ENCODE measurements at regions not wholly inside any gene's neighbourhood (a gene's known extent, or its start where the extent isn't known, plus 50 kb on each side); places are given as distances from the start of the nearest gene placed in this dataset.
"Not testable (repeated sequence)": the region's sequence is repeated elsewhere in the genome, so short reads cannot be mapped to it uniquely, and the experiment has no call there.

- no peaks in the 10 kb centered on the region for H3K9me3 Mint-ChIP-seq
- H3K27ac Mint-ChIP-seq: no peak overlapping the region
- H3K36me3 Mint-ChIP-seq: no peaks in the 10 kb centered on the region
- DNase-seq (ENCODE audit: low spot score) (no peak), ATAC-seq (no peak)
- H3K4me3 Mint-ChIP-seq: no peak overlapping the region
- H3K4me1 Mint-ChIP-seq (ENCODE audit: low read depth in 2 of 2): no peaks in the 10 kb centered on the region
- H3K27me3 Mint-ChIP-seq: peaks cover 15 to 16% of the 10 kb centered on the region in 2 donors
These were observed 70.4 kb upstream of the GPR158 start for GRCh38 chr10:25104441-25104840.

- ATAC-seq: no peak
- H3K27ac Mint-ChIP-seq: no peak overlapping the region
- H3K9me3 Mint-ChIP-seq: no peaks in the 10 kb centered on the region
- H3K4me3 Mint-ChIP-seq: no peak overlapping the region
- peaks cover 14 to 15% of the 10 kb centered on the region in 2 donors for H3K27me3 Mint-ChIP-seq
- no peak for DNase-seq (ENCODE audit: low spot score)
- H3K4me1 Mint-ChIP-seq (ENCODE audit: low read depth in 2 of 2): no peaks in the 10 kb centered on the region
- no peaks in the 10 kb centered on the region for H3K36me3 Mint-ChIP-seq
These were observed 69.5 kb upstream of the GPR158 start for GRCh38 chr10:25105262-25105661.

GRCh38 chr10:25105743-25106260 lies 69.0 kb upstream of the GPR158 start:
- DNase-seq (ENCODE audit: low spot score) (no peak), ATAC-seq (no peak)
- H3K27me3 Mint-ChIP-seq: peaks cover 14 to 15% of the 10 kb centered on the region in 2 donors
- no peaks in the 10 kb centered on the region for H3K4me1 Mint-ChIP-seq (ENCODE audit: low read depth in 2 of 2)
- no peak overlapping the region for H3K4me3 Mint-ChIP-seq
- no peaks in the 10 kb centered on the region for H3K9me3 Mint-ChIP-seq
- no peaks in the 10 kb centered on the region for H3K36me3 Mint-ChIP-seq
- no peak overlapping the region for H3K27ac Mint-ChIP-seq

- DNase-seq (ENCODE audit: low spot score) (no peak), ATAC-seq (no peak)
- peaks cover 16 to 23% of the 10 kb centered on the region in 2 donors for H3K27me3 Mint-ChIP-seq
- no peaks in the 10 kb centered on the region for H3K4me1 Mint-ChIP-seq (ENCODE audit: low read depth in 2 of 2)
- no peak overlapping the region for H3K27ac Mint-ChIP-seq
- no peaks in the 10 kb centered on the region for H3K9me3 Mint-ChIP-seq
- no peak overlapping the region for H3K4me3 Mint-ChIP-seq
- no peaks in the 10 kb centered on the region for H3K36me3 Mint-ChIP-seq
These were observed 67.0 kb upstream of the GPR158 start for GRCh38 chr10:25107756-25108155.

GRCh38 chr10:25109896-25110295 lies 64.9 kb upstream of the GPR158 start:
- H3K36me3 Mint-ChIP-seq, ATAC-seq, H3K9me3 Mint-ChIP-seq: not testable (repeated sequence)

GRCh38 chr10:25112016-25112415 lies 62.8 kb upstream of the GPR158 start:
- H3K9me3 Mint-ChIP-seq: no peaks in the 10 kb centered on the region
- H3K4me1 Mint-ChIP-seq (ENCODE audit: low read depth in 2 of 2): no peaks in the 10 kb centered on the region
- no peak for ATAC-seq

More at GRCh38 chr10:25109896-25110295, 64.9 kb upstream of the GPR158 start:
- H3K27me3 Mint-ChIP-seq: peaks cover 17% of the 10 kb centered on the region in 2 donors
- not testable (repeated sequence) for H3K4me3 Mint-ChIP-seq; DNase-seq (ENCODE audit: low spot score); H3K27ac Mint-ChIP-seq; H3K4me1 Mint-ChIP-seq (ENCODE audit: low read depth in 2 of 2)

GRCh38 chr10:25113191-25114035 lies 61.4 kb upstream of the GPR158 start:
- H3K27me3 Mint-ChIP-seq: peaks cover 18 to 25% of the 10 kb centered on the region in 2 donors
- H3K4me1 Mint-ChIP-seq (ENCODE audit: low read depth in 2 of 2): no peaks in the 10 kb centered on the region
- H3K27ac Mint-ChIP-seq: no peak overlapping the region
- peak; percentile 51 to 67 for ATAC-seq
- no peaks in the 10 kb centered on the region for H3K36me3 Mint-ChIP-seq
- H3K9me3 Mint-ChIP-seq: no peaks in the 10 kb centered on the region
- DNase-seq (ENCODE audit: low spot score): peak; percentile 64
- no peak overlapping the region for H3K4me3 Mint-ChIP-seq

More at GRCh38 chr10:25112016-25112415, 62.8 kb upstream of the GPR158 start:
- H3K4me3 Mint-ChIP-seq: no peak overlapping the region
- DNase-seq (ENCODE audit: low spot score): no peak
- H3K27me3 Mint-ChIP-seq: peaks cover 16 to 25% of the 10 kb centered on the region in 2 donors
- H3K36me3 Mint-ChIP-seq: no peaks in the 10 kb centered on the region
- H3K27ac Mint-ChIP-seq: no peak overlapping the region

GRCh38 chr10:25114036-25114411 lies 60.8 kb upstream of the GPR158 start:
- no peaks in the 10 kb centered on the region for H3K9me3 Mint-ChIP-seq
- DNase-seq (ENCODE audit: low spot score): no peak
- peaks cover 16 to 22% of the 10 kb centered on the region in 2 donors for H3K27me3 Mint-ChIP-seq
- no peak overlapping the region for H3K4me3 Mint-ChIP-seq
- no peak for ATAC-seq
- H3K27ac Mint-ChIP-seq: no peak overlapping the region
- no peaks in the 10 kb centered on the region for H3K36me3 Mint-ChIP-seq
- H3K4me1 Mint-ChIP-seq (ENCODE audit: low read depth in 2 of 2): no peaks in the 10 kb centered on the region

- H3K4me3 Mint-ChIP-seq: no peak overlapping the region
- no peak overlapping the region for H3K27ac Mint-ChIP-seq
- no peaks in the 10 kb centered on the region for H3K4me1 Mint-ChIP-seq (ENCODE audit: low read depth in 2 of 2)
- ATAC-seq (no peak), DNase-seq (ENCODE audit: low spot score) (no peak)
- H3K9me3 Mint-ChIP-seq: no peaks in the 10 kb centered on the region
- H3K36me3 Mint-ChIP-seq: no peaks in the 10 kb centered on the region
- peaks cover 11 to 19% of the 10 kb centered on the region in 2 donors for H3K27me3 Mint-ChIP-seq
These were observed 57.0 kb upstream of the GPR158 start for GRCh38 chr10:25117757-25118156.

GRCh38 chr10:25120188-25120587 lies 54.6 kb upstream of the GPR158 start:
- Mint-ChIP-seq H3K4me1 (ENCODE audit: low read depth in 2 of 2) (no peaks in the 10 kb centered on the region), H3K27ac (no peak overlapping the region), H3K4me3 (no peak overlapping the region), H3K27me3 (peaks cover 7 to 18% of the 10 kb centered on the region in 2 donors), H3K9me3 (no peaks in the 10 kb centered on the region), H3K36me3 (no peaks in the 10 kb centered on the region)
- DNase-seq (ENCODE audit: low spot score) (no peak), ATAC-seq (no peak)

All from natural killer cell treated with Interleukin-12 subunit alpha and Interleukin-12 subunit beta and Interleukin-15 and Interleukin-18, amount 100 ng/mL, for 72 hours (primary cell).